HG03196 (cell line): ENCODE measurements at regions not wholly inside any gene's neighbourhood (a gene's known extent, or its start where the extent isn't known, plus 50 kb on each side); places are given as distances from the start of the nearest gene placed in this dataset.
"Not testable (repeated sequence)": the region's sequence is repeated elsewhere in the genome, so short reads cannot be mapped to it uniquely, and the experiment has no call there.

Experiments used
- ATAC-seq: cut with Tn5 transposase; IDR thresholded peaks from one replicate; pipeline ENCODE4 v1.9.1; 2021; ENCODE audit not compliant: unreplicated experiment

- no peak for ATAC-seq
Observed at GRCh38 chr1:14334336-14335176, 263.9 kb upstream of the KAZN start.

GRCh38 chr1:14338509-14338908 is 260.0 kb upstream of the KAZN start:
- no peak for ATAC-seq

GRCh38 chr1:14339288-14339687 is 259.2 kb upstream of the KAZN start:
- no peak for ATAC-seq

GRCh38 chr1:14340002-14340785 is 258.3 kb upstream of the KAZN start:
- ATAC-seq, result no peak

GRCh38 chr1:14341147-14341546 is 257.3 kb upstream of the KAZN start:
- ATAC-seq, result no peak

- no peak for ATAC-seq
Observed at GRCh38 chr1:14345946-14346550, 252.4 kb upstream of the KAZN start.

GRCh38 chr1:14347186-14347585 is 251.3 kb upstream of the KAZN start:
- no peak for ATAC-seq

GRCh38 chr1:14347776-14348175 is 250.7 kb upstream of the KAZN start:
- ATAC-seq, result no peak

- no peak for ATAC-seq
Observed at GRCh38 chr1:14350197-14350596, 248.3 kb upstream of the KAZN start.

GRCh38 chr1:14352897-14353296 is 245.6 kb upstream of the KAZN start:
- ATAC-seq, result no peak

GRCh38 chr1:14361005-14361404 is 237.5 kb upstream of the KAZN start:
- not testable (repeated sequence) for ATAC-seq

- ATAC-seq, result no peak
Observed at GRCh38 chr1:14362331-14362730, 236.2 kb upstream of the KAZN start.

GRCh38 chr1:14363036-14363590 is 235.4 kb upstream of the KAZN start:
- no peak for ATAC-seq

- ATAC-seq, result no peak
Observed at GRCh38 chr1:14363707-14364413, 234.6 kb upstream of the KAZN start.

- ATAC-seq, result no peak
Observed at GRCh38 chr1:14365301-14365988, 233.0 kb upstream of the KAZN start.

GRCh38 chr1:14366091-14367018 is 232.1 kb upstream of the KAZN start:
- ATAC-seq, result no peak

- ATAC-seq, result no peak
Observed at GRCh38 chr1:14367451-14367850, 231.0 kb upstream of the KAZN start.

- no peak for ATAC-seq
Observed at GRCh38 chr1:14369526-14370213, 228.8 kb upstream of the KAZN start.
